ENCODE measurements at regions not wholly inside any gene's neighbourhood (a gene's known extent, or its start where the extent isn't known, plus 50 kb on each side); places are given as distances from the start of the nearest gene placed in this dataset.

- no peak for TF ChIP-seq CTCF (conservative IDR thresholded peaks at IDR 0.05 in 1 of 2, IDR thresholded peaks at IDR 0.05 in 1 of 2; ENCODE audit: low read depth in 1 of 2, low read length in 2 of 2)
- no peak for TF ChIP-seq EZH2 (IDR thresholded peaks at IDR 0.05; ENCODE audit: low read length, missing control alignments)
Observed at GRCh38 chr1:88149686-88150085, 534.4 kb upstream of the PKN2 start.

Data from fibroblast of lung (primary cell).